ENCODE measurements at regions not wholly inside any gene's neighbourhood (a gene's known extent, or its start where the extent isn't known, plus 50 kb on each side); places are given as distances from the start of the nearest gene placed in this dataset.

GRCh38 chr16:17578981-17579874 is 108.5 kb upstream of the XYLT1 start (continued):
- no peak for TF ChIP-seq GPBP1L1 (CRISPR knock-in tag; IDR thresholded peaks at IDR 0.05)
- TF ChIP-seq STAG1 (CRISPR knock-in tag; IDR thresholded peaks at IDR 0.05) = peak; percentile 56
- TF ChIP-seq RAD21 (CRISPR knock-in tag; IDR thresholded peaks at IDR 0.05) = peak; percentile 61
- no peak for TF ChIP-seq ZNF776 (CRISPR knock-in tag; IDR thresholded peaks at IDR 0.05)
- no peak for TF ChIP-seq ZNF512 (CRISPR knock-in tag; IDR thresholded peaks at IDR 0.05)
- 0 out of 2 replicates have a peak, but pooled peaks have one; percentile 35 for TF ChIP-seq SPEN (CRISPR knock-in tag; IDR thresholded peaks at IDR 0.05; ENCODE audit: low read depth)
- no peak for TF ChIP-seq PAF1 (CRISPR knock-in tag; IDR thresholded peaks at IDR 0.05)
- TF ChIP-seq ZNF580 (CRISPR knock-in tag; IDR thresholded peaks at IDR 0.05; ENCODE audit: borderline replicate concordance, low read depth) = no peak
- TF ChIP-seq CTCF (CRISPR knock-in tag; IDR thresholded peaks at IDR 0.05) = peak; percentile 91
- peak; percentile 84 for TF ChIP-seq SMC3 (IDR thresholded peaks at IDR 0.05; ENCODE audit: low read length)

All from HepG2 (cell line).